Body of pancreas (tissue), 4 donors: ENCODE measurements at regions not wholly inside any gene's neighbourhood (a gene's known extent, or its start where the extent isn't known, plus 50 kb on each side); places are given as distances from the start of the nearest gene placed in this dataset.

ENCODE experiments used
- ATAC-seq: fragments of 150-250 bp; one replicate; pipeline ENCODE4 v1.9.1; 2016
- DNase-seq, 4 donors: peaks; one replicate each; pipeline ENCODE4 v3.0.0-alpha.2; 2019
- H3K27ac ChIP-seq, 4 donors: fragments of 200-600 bp; sonication (generic); 1 replicate in 3 of 4; 2 replicates in 1 of 4; pipeline versions ENCODE4 v1.5.1 to v1.6.1; 2016 to 2019; ENCODE audit warnings: mild to moderate bottlenecking in 1 of 4, mixed read lengths in 1 of 4, moderate library complexity in 1 of 4
- H3K27me3 ChIP-seq, 2 donors: fragments of 200-600 bp; sonication (generic); one replicate each; pipeline ENCODE4 v1.6.0; 2016; ENCODE audit warnings: mild to moderate bottlenecking in 1 of 2
- H3K36me3 ChIP-seq, 2 donors: fragments of 200-600 bp; sonication (generic); replicated peaks in 1 of 2; 2 replicates each; pipeline ENCODE4 v1.5.1; 2016; ENCODE audit warnings: low read depth in 2 of 2; ENCODE audit not compliant: insufficient read depth in 1 of 2
- H3K4me1 ChIP-seq: fragments of 200-600 bp; sonication (generic); one replicate; pipeline ENCODE4 v1.6.0; 2016
- H3K4me3 ChIP-seq, 2 donors: fragments of 200-600 bp; sonication (generic); 1 replicate in 1 of 2; 2 replicates in 1 of 2; pipeline ENCODE4 v1.5.1; 2016 to 2019
- H3K9me3 ChIP-seq, 3 donors: fragments of 200-600 bp; sonication (generic); 1 replicate in 2 of 3; 2 replicates in 1 of 3; pipeline ENCODE4 v1.5.1; 2016
- POLR2A ChIP-seq, 3 donors: fragments of 450-650 bp; IDR thresholded peaks; one replicate each; pipeline ENCODE4 v1.6.1; 2016; ENCODE audit warnings: antibody characterized with exemption in 3 of 3, mild to moderate bottlenecking in 2 of 3
- WGBS, 2 donors: methylation state at CpG; one replicate each; pipeline ENCODE4 v1.1.5; 2017; 5-methylcytosine and 5-hydroxymethylcytosine counted together
- intact Hi-C: fragments of 100-400 bp; cut with DNase I; formaldehyde crosslinking; loops from one replicate; pipeline ENCODE4 v1.15.1; 2023
- TF ChIP-seq, protein P1 (sequence below), 7 experiments: fragments of 450-650 bp in 4 of 7; fragments of 200-600 bp in 3 of 7; sonication (generic) in 3 of 7; IDR thresholded peaks; one replicate each; pipeline ENCODE4 v1.5.1; 2016 to 2019; ENCODE audit warnings: antibody characterized with exemption in 7 of 7

DNA sequence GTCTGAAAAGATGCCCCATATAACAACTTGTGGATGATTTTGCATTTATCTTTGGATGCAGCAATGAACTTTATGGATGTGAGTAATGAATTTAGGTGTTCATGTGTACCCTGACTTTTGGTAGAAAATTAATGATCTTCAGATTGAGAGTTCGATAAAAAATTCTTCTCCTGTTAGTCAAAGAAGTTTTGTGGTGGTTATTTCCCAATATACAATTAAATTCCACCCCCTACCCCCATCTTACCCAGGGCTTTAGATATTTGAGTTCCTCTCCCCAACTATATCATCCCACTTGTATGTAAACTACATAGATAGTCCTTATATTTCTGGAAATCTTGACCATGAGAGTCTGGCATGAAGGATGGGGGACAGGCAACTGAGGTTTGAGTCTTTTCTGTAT, 126.1 kb upstream of the ALDH1A3 start:
- H3K4me3 ChIP-seq = no peak overlapping the region
- no peaks in the 10 kb centered on the region for H3K4me1 ChIP-seq
- no peaks in the 10 kb centered on the region for H3K36me3 ChIP-seq
- WGBS, 2 donors = 61 to 68% methylated on average over 1 of the region's 1 CpG
- no peaks in the 10 kb centered on the region for H3K9me3 ChIP-seq
- DNase-seq (no peak), ATAC-seq (no peak)
- no peak for TF ChIP-seq POLR2A (IDR thresholded peaks at IDR 0.05)
- TF ChIP-seq, protein P1, sequence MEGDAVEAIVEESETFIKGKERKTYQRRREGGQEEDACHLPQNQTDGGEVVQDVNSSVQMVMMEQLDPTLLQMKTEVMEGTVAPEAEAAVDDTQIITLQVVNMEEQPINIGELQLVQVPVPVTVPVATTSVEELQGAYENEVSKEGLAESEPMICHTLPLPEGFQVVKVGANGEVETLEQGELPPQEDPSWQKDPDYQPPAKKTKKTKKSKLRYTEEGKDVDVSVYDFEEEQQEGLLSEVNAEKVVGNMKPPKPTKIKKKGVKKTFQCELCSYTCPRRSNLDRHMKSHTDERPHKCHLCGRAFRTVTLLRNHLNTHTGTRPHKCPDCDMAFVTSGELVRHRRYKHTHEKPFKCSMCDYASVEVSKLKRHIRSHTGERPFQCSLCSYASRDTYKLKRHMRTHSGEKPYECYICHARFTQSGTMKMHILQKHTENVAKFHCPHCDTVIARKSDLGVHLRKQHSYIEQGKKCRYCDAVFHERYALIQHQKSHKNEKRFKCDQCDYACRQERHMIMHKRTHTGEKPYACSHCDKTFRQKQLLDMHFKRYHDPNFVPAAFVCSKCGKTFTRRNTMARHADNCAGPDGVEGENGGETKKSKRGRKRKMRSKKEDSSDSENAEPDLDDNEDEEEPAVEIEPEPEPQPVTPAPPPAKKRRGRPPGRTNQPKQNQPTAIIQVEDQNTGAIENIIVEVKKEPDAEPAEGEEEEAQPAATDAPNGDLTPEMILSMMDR (IDR thresholded peaks at IDR 0.05) = no peak
- H3K27ac ChIP-seq = no peak overlapping the region
- no peaks in the 10 kb centered on the region for H3K27me3 ChIP-seq
- intact Hi-C loops = no loop called here

DNA sequence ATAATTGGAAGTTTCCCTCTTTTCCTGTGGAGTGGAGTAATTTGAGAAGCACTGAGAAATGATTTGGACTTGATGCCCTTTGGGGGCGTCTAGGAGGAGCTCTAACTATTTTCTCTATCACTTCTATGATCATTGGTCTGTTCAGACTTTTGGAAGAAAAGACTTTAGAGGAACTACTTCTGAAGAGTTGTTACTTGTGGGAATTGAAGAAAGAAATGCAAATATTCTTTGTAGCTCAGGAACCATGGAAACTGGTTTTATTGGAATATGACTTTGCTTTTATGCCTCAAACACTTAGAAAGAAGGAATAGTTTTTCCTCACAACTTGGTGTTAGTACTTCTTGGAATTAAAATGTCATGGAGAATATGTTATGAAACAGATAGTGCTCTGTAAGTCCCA, 122.0 kb upstream of the ALDH1A3 start:
- Histone ChIP-seq H3K27ac (no peak overlapping the region), H3K27me3 (no peaks in the 10 kb centered on the region), H3K36me3 (no peaks in the 10 kb centered on the region), H3K9me3 (no peaks in the 10 kb centered on the region), H3K4me1 (no peaks in the 10 kb centered on the region), H3K4me3 (no peak overlapping the region)
- no peak for ATAC-seq
- DNase-seq = no peak
- WGBS, 2 donors = 47 to 61% methylated on average over 1 of the region's 1 CpG
- intact Hi-C loops = no loop called here
- no peak for TF ChIP-seq POLR2A (IDR thresholded peaks at IDR 0.05)
- TF ChIP-seq, protein P1 (IDR thresholded peaks at IDR 0.05) = no peak

DNA sequence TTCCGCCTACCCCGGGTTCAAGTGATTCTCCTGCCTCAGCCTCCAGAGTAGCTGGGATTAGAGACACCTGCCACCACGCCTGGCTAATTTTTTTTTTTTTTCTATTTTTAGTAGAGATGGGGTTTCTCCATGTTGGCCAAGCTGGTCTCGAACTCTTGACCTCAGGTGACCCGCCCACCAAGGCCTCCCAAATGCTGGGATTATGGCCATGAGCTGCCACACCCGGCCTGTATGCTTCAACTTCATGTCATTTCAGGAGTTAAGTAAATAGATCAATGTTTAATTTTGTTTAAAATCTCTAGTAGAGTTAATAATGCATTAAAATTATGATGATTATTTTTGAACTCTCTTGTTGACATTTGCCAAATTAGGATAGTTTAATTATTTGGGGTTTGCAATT, 121.1 kb upstream of the ALDH1A3 start:
- no peak for ATAC-seq
- Histone ChIP-seq H3K4me3 (no peak overlapping the region), H3K9me3 (no peaks in the 10 kb centered on the region), H3K27ac (no peak overlapping the region), H3K27me3 (no peaks in the 10 kb centered on the region), H3K4me1 (no peaks in the 10 kb centered on the region), H3K36me3 (no peaks in the 10 kb centered on the region)
- WGBS, 2 donors = 64% methylated on average over 6 of the region's 6 CpGs
- TF ChIP-seq, protein P1 (IDR thresholded peaks at IDR 0.05) = no peak
- TF ChIP-seq POLR2A (IDR thresholded peaks at IDR 0.05) = no peak
- intact Hi-C loops = no loop called here
- DNase-seq = no peak

DNA sequence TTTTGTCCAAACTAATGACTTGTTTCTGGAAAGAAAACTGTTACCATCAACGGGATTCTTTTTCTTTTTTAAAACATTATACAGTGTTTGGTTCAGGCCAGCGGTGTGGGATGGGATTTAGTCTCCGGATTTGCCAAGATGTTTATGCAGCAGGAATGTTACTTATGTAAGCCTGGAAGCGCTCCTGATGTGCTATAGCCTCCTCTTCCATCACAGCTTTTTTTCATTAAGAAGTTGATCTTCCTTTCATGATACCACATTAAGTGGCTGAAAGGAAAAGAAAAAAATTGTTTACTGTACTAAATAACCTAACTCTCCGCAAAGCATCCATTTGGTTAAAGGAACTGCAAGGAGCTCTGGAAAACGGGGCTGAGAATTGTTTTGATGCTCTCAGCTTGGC, 120.5 kb upstream of the ALDH1A3 start:
- no peaks in the 10 kb centered on the region for H3K9me3 ChIP-seq
- DNase-seq (no peak), ATAC-seq (no peak)
- TF ChIP-seq, protein P1 (IDR thresholded peaks at IDR 0.05) = no peak
- TF ChIP-seq POLR2A (IDR thresholded peaks at IDR 0.05) = no peak
- 34 to 45% methylated on average over 6 of the region's 6 CpGs for whole genome bisulfite sequencing, 2 donors
- H3K27ac ChIP-seq = no peak overlapping the region
- H3K4me3 ChIP-seq = no peak overlapping the region
- H3K27me3 ChIP-seq = no peaks in the 10 kb centered on the region
- H3K36me3 ChIP-seq = no peaks in the 10 kb centered on the region
- intact Hi-C loops = no loop called here
- H3K4me1 ChIP-seq = no peaks in the 10 kb centered on the region

DNA sequence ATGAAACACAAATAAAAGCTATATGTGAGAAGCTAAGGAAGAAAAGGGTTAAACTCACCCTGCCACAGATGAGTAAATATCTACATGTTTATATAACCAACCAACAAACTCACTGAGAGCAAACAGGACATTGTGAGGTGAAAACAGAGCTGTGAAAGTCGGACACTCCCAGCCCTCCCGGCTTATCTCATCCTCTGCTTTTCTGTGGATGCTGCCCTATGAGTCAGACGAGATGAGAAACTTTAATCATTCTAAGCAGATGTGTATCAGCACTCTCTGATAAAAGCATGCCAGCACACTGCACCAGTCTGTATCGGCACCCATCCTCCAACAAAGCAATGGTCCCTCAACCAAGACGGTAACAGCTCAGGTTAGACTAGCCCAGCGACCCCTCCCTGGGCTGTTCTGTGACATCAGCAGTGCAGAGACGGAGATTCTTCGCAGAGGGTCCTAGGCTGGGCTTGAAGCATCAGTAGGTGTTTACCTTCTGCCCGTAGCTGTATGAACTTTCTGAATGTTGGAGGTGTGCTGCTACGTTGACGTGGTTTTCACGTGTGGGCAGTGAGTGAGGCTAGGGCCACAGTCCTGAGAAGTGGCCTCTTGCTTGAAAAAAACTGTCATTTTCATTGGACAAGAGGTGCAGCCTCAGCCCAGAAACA, 119.8 kb upstream of the ALDH1A3 start:
- no peak overlapping the region for H3K27ac ChIP-seq

More for the DNA sequence above, 119.8 kb upstream of the ALDH1A3 start:
- WGBS, 2 donors = 35% methylated on average over 9 to 12 of the region's 12 CpGs
- TF ChIP-seq, protein P1 (IDR thresholded peaks at IDR 0.05) = no peak
- TF ChIP-seq POLR2A (IDR thresholded peaks at IDR 0.05) = no peak
- no peak for ATAC-seq
- Histone ChIP-seq H3K27me3 (no peaks in the 10 kb centered on the region), H3K36me3 (no peaks in the 10 kb centered on the region), H3K4me1 (no peaks in the 10 kb centered on the region), H3K4me3 (no peak overlapping the region), H3K9me3 (no peaks in the 10 kb centered on the region)
- peak in 2 of 4 donors; percentile 9 to 12 for DNase-seq
- intact Hi-C loops = no loop called here
